ENCODE measurements at regions not wholly inside any gene's neighbourhood (a gene's known extent, or its start where the extent isn't known, plus 50 kb on each side); places are given as distances from the start of the nearest gene placed in this dataset.

GRCh38 chr12:107264667-107265066 is 171.3 kb upstream of the CRY1 start:
- ATAC-seq (ENCODE audit: insufficient read depth, low FRiP score) (no peak), DNase-seq (no peak)
- H3K4me1 ChIP-seq (ENCODE audit: control insufficient read depth in 5 of 5, insufficient read depth in 5 of 5, low read length in 5 of 5): no peaks in the 10 kb centered on the region
- no peak overlapping the region for H3K4me3 ChIP-seq
- H3K27ac ChIP-seq (ENCODE audit: low read depth in 1 of 2, low read length in 1 of 2): no peak overlapping the region
- H3K27me3 ChIP-seq (ENCODE audit: control insufficient read depth in 3 of 3, insufficient read depth in 3 of 3, low read length in 2 of 3): no peaks in the 10 kb centered on the region
- WGBS, 2 donors: 85% methylated on average over 7 of the region's 7 CpGs
- TF ChIP-seq CTCF (IDR thresholded peaks at IDR 0.05; ENCODE audit: control extremely low read depth, extremely low read depth): no peak
- H3K9ac ChIP-seq (ENCODE audit: insufficient read depth in 1 of 2, low read length in 2 of 2): no peak overlapping the region
- no peaks in the 10 kb centered on the region for H3K9me3 ChIP-seq (ENCODE audit: control insufficient read depth in 4 of 4, insufficient read depth in 3 of 4, low read length in 3 of 4)
- no peaks in the 10 kb centered on the region for H3K36me3 ChIP-seq (ENCODE audit: control insufficient read depth in 4 of 4, insufficient read depth in 4 of 4, low read length in 4 of 4)

GRCh38 chr12:107267604-107268003 is 174.3 kb upstream of the CRY1 start:
- no peak for TF ChIP-seq CTCF (IDR thresholded peaks at IDR 0.05; ENCODE audit: control extremely low read depth, extremely low read depth)
- WGBS, 2 donors: 68 to 77% methylated on average over 1 of the region's 1 CpG

GRCh38 chr12:107271523-107271922 is 178.2 kb upstream of the CRY1 start:
- 72 to 95% methylated on average over 2 of the region's 2 CpGs for WGBS, 2 donors
- no peak for DNase-seq
- Histone ChIP-seq H3K9me3 (ENCODE audit: control insufficient read depth in 4 of 4, insufficient read depth in 3 of 4, low read length in 3 of 4) (no peaks in the 10 kb centered on the region), H3K9ac (ENCODE audit: insufficient read depth in 1 of 2, low read length in 2 of 2) (no peak overlapping the region), H3K27ac (ENCODE audit: low read depth in 1 of 2, low read length in 1 of 2) (no peak overlapping the region), H3K27me3 (ENCODE audit: control insufficient read depth in 3 of 3, insufficient read depth in 3 of 3, low read length in 2 of 3) (peaks cover 0 to 3% (median 0%) of the 10 kb centered on the region in 3 donors), H3K36me3 (ENCODE audit: control insufficient read depth in 4 of 4, insufficient read depth in 4 of 4, low read length in 4 of 4) (no peaks in the 10 kb centered on the region), H3K4me1 (ENCODE audit: control insufficient read depth in 5 of 5, insufficient read depth in 5 of 5, low read length in 5 of 5) (no peaks in the 10 kb centered on the region), H3K4me3 (no peak overlapping the region)
- no peak for ATAC-seq (ENCODE audit: insufficient read depth, low FRiP score)
- TF ChIP-seq CTCF (IDR thresholded peaks at IDR 0.05; ENCODE audit: control extremely low read depth, extremely low read depth): no peak

More at GRCh38 chr12:107267604-107268003, 174.3 kb upstream of the CRY1 start:
- no peaks in the 10 kb centered on the region for H3K4me1 ChIP-seq (ENCODE audit: control insufficient read depth in 5 of 5, insufficient read depth in 5 of 5, low read length in 5 of 5)
- no peak overlapping the region for H3K9ac ChIP-seq (ENCODE audit: insufficient read depth in 1 of 2, low read length in 2 of 2)
- H3K9me3 ChIP-seq (ENCODE audit: control insufficient read depth in 4 of 4, insufficient read depth in 3 of 4, low read length in 3 of 4): no peaks in the 10 kb centered on the region
- H3K27me3 ChIP-seq (ENCODE audit: control insufficient read depth in 3 of 3, insufficient read depth in 3 of 3, low read length in 2 of 3): no peaks in the 10 kb centered on the region
- ATAC-seq (ENCODE audit: insufficient read depth, low FRiP score): no peak
- no peak overlapping the region for H3K4me3 ChIP-seq
- H3K36me3 ChIP-seq (ENCODE audit: control insufficient read depth in 4 of 4, insufficient read depth in 4 of 4, low read length in 4 of 4): no peaks in the 10 kb centered on the region
- no peak overlapping the region for H3K27ac ChIP-seq (ENCODE audit: low read depth in 1 of 2, low read length in 1 of 2)
- DNase-seq: no peak

- peaks cover 0 to 3% (median 2%) of the 10 kb centered on the region in 3 donors for H3K27me3 ChIP-seq (ENCODE audit: control insufficient read depth in 3 of 3, insufficient read depth in 3 of 3, low read length in 2 of 3)
- H3K9ac ChIP-seq (ENCODE audit: insufficient read depth in 1 of 2, low read length in 2 of 2): no peak overlapping the region
- no peaks in the 10 kb centered on the region for H3K36me3 ChIP-seq (ENCODE audit: control insufficient read depth in 4 of 4, insufficient read depth in 4 of 4, low read length in 4 of 4)
- peaks cover 0 to 3% (median 0%) of the 10 kb centered on the region in 4 donors for H3K9me3 ChIP-seq (ENCODE audit: control insufficient read depth in 4 of 4, insufficient read depth in 3 of 4, low read length in 3 of 4)
- TF ChIP-seq CTCF (IDR thresholded peaks at IDR 0.05; ENCODE audit: control extremely low read depth, extremely low read depth): no peak
- H3K4me3 ChIP-seq: no peak overlapping the region
- H3K27ac ChIP-seq (ENCODE audit: low read depth in 1 of 2, low read length in 1 of 2): no peak overlapping the region
- no peak for ATAC-seq (ENCODE audit: insufficient read depth, low FRiP score)
- DNase-seq: no peak
- 77 to 80% methylated on average over 1 of the region's 1 CpG for WGBS, 2 donors
- no peaks in the 10 kb centered on the region for H3K4me1 ChIP-seq (ENCODE audit: control insufficient read depth in 5 of 5, insufficient read depth in 5 of 5, low read length in 5 of 5)
Measured at GRCh38 chr12:107275530-107275929, 182.2 kb upstream of the CRY1 start.

Measured in lung (tissue), 11 donors.